ENCODE measurements at regions not wholly inside any gene's neighbourhood (a gene's known extent, or its start where the extent isn't known, plus 50 kb on each side); places are given as distances from the start of the nearest gene placed in this dataset.

DNA sequence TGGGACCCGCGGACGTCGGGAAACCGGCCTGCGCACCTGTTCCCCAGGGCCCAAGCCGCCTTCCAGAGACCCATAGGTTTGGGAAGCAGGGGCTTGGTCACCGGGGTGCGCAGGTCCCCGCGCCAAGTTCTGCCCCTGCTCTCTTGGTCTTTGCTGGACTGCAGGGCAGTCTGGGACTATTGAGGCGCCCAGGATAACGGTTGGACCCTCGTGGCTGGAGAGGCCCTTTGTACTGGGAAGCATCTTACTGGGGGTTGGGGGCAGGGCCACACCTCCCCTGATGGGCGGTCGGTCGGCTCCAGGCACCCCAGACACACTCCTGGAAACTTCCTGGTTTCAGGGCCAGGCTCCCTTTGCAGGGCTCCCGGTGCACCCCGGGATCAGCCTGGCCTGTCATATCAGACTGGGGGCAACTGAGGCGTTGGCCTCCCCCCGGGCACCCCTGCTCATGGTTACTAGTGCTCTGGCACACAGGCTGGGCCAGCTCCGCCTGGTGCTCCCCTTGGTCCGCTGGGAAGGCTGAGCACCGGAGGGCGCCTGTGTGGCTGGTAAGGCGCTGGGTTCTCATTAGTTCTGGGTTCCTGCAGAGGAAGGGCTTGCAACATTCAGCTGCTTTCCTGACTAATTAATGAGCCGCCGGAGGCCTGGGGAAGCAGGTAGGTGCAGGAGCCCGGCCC lies 1250.5 kb downstream of the BRD1 start:
- no peak for TF ChIP-seq EZH2 (IDR thresholded peaks at IDR 0.05)
- no peak; the same call in 1 of the 2 replicates for TF ChIP-seq POLR2AphosphoS5 (IDR thresholded peaks at IDR 0.05; ENCODE audit: borderline replicate concordance, low read depth, low read length)
- no peak for TF ChIP-seq FOXP2 (optimal IDR thresholded peaks at IDR 0.05; ENCODE audit: control extremely low read depth, extremely low read length, insufficient read depth)
